NCI-H446 (cell line): ENCODE measurements at regions not wholly inside any gene's neighbourhood (a gene's known extent, or its start where the extent isn't known, plus 50 kb on each side); places are given as distances from the start of the nearest gene placed in this dataset.
"Not testable (repeated sequence)": the region's sequence is repeated elsewhere in the genome, so short reads cannot be mapped to it uniquely, and the experiment has no call there.

Experiments
- DNase-seq, 2 experiments: peaks; one replicate each; lab custom pipeline; 2025; lab: John Stamatoyannopoulos, UW

DNA sequence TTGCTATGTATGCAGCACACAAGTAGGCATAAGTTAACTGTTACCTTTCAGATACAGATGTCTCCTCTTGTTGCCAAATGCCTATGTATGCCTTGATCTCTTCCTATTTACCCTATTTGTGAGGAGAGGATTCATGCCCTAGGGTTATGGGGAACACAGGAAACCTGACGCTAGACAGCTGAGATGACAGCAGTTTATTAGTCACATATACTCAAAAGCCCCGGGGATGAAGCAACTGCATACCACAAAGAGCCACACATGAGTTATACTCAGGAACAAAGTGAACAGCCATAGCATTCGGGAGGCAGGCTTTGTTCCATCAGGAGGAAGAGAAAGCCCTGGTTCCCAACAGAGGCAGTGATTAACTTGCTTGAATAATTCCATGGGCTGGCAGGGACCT is 1011.7 kb upstream of the PCDH7 start:
- no peak for DNase-seq

DNA sequence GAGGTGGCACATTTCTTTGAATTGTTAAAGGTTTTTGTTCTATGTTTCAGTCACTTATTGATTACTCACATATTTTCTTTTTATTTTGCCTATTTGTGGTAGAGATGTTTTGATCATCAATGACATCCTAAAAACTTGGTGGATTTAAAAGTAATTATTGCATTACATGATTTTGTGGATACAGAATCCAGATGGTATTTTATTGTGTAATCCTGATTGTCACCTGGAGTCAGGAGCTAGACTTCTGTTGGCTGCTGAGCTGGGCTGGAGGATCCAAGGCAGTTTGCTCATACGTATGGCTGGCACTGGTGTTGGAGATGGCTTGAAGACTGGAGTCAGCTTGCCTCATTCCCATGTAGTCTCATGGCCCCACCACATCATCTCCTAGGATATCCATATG is 1009.6 kb upstream of the PCDH7 start:
- DNase-seq: no peak

DNA sequence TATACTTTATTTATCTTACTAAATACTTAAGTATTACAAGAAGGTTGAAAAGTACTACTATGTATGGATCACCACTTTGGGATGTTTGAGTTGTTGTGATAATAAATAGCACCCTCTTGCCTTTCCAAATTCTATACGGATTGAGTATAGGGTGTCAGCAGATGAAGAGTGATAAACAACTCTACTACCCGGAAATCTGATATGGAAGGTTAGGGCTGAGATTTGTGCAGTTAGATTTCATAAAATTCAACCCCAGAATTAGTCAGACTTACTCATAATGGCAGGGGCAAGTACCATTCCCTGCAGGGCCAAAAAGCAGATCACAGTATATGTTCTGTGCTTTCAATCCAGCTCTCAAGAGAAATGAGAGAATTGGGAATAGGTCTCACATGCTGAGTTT is 1008.9 kb upstream of the PCDH7 start:
- no peak for DNase-seq

DNA sequence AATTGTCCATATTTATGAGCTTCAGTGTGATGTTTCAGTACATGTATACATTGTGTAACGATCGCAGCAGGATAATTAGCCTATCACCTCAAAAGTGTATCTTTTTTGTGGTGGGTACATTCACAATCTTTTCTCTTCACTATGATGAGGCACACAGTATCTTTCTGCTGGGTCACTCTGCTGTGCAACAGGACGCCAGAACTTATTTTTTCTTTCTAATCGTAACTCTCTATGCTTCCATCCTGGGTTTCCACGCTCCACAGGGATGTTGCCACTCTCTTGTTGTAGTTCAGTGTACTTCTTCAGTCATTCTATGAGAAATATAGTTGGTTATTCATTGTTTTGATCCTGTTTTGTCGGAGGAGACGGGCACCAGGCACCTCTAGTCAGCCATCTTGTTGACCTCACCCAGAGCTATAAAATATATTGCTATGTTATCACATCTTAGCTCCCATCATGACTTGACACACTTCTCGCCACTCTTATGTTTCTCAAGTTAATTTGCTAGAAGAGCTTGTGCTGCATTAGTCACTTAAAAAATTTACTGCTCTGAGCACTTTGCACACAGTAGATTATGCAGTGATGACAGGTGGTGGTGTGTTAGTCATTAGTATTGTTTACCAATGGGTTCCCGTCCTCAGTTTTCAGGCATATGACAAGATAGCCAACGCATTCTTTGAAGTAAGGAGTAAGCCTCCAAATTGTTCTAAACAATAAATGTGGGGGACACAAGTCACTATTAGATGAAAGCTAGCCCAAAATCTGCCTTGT is 1002.7 kb upstream of the PCDH7 start:
- DNase-seq: peak in 1 of 2 experiments; percentile 2

DNA sequence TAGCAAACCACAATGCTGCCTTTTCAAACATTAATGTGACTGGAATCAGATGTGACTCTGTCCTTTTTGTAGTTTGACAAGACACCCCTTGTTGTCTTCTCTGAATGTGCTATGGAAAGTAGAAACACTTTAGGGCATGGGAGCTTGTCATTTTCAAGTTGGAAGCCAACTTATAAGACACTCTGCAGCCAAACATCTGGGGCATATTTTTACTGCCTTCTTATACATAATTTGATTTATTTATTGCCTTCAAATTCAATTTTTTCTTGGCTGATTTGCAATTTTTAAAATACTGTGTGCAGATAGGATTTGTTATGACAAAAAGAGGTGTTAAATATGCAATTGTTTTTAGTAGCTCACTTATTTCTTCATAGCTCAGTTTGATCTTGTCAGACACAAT is 1002.0 kb upstream of the PCDH7 start:
- DNase-seq: no peak

DNA sequence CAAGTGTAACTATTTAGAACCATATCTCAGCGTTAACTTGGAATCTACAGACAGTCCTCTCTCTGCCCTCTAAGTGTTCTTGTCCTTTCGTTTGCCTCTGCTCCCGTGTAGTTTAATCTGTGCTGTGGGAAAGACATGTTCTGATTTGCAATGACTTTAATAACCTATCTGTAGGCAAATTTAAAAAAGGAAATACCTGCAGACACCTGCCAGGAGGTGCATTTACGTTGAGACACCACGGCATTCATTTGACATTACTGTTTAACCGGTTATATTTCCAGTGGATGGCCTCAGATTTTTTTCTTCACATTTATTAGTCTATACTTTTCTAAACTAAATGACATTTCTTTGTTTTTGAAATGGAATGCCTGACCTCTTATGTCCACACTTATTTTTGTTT is 997.9 kb upstream of the PCDH7 start:
- no peak for DNase-seq

DNA sequence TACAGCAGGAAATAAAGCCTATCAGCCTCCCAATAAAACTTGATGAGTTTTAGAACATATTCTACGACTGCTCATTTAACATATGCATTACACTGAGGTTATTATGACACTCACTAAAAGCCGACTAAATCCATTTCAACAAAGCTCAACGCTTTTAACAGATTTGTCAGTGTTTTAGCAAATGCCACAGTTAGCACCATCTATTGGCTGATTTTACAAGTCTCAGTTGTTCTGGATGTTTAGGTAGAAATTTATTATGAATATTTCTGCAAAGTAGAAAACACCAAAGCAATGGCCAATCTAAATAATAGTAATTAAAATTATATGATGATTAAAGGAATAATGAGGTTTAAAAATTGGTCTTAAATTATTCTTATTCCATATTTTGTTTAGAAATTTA is 993.2 kb upstream of the PCDH7 start:
- DNase-seq: peak in 1 of 2 experiments; percentile 7

DNA sequence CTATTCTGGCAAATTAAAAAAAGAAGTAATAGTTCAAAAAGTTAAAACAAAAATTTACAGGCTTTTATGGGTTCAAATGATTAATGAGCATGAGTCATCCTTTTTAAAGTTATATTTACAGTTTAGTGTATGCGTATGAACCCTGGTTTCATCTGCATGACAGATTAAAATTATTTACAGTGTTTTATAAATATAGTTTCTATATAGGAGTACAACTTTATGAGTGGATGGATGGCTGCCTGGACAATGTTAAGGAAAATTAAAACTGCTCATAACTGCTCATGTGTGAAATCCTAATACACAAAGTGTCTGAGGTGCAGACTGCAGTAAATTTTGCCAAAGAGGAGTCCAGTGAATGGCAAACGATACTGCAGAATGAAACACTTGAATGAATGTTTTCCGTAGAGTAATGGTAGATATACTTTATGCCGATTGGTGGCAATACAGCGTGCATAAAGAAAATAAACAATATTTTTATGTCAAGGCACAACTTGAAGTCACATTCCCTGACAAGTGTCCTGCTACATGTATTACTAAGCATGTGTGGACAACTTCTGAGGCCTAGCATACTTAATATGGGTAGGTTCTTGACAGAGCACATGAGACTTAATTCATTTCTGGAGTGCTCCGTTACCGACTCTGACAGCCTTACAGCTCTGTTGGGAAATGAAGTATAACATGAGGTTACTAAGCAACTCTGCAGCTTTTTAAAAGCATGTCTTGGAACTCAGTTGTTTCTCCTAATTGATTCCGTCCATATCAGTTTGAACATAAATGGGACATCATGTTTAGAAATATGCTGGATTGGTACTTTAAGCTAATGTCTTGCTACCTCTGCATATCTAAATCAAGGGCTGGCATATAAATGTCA is 985.6 kb upstream of the PCDH7 start:
- DNase-seq: no peak

DNA sequence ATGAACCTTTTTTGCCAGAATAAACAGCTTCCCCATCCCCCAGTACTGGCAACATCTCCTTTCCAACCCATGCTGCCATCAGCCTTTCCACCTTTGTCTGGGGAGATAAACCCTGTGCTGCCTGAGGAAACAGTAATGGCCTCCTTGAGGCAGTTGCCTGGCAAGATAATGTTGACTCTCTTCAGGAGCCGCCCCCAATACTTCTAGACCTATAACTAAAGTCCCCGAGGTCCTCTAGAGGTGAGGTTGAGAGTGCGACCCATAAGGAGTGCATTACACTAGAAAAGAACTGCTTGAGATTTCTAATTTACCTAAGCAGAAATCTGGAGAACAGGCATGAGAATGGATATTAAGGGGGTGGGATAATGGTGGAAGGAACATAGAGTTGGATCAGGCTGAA is 963.2 kb upstream of the PCDH7 start:
- DNase-seq: no peak

DNA sequence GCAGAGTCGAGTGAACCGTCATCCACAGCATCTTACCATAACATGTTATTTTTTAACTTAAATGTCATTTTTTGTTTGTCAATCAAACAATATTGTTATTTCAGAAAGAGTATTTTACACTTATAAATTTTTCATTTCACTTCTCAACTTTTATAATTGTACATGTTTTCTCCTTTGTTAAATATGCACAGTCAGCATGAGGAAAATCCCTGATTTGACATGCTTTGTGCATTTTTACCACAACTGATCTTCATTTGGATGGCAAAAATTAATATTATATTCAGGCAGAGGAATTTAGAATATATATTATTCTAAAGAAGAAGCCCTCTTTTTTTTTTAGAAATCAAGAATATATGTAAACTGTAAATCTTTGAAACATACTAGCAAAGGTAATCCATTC is 958.0 kb upstream of the PCDH7 start:
- no peak for DNase-seq

DNA sequence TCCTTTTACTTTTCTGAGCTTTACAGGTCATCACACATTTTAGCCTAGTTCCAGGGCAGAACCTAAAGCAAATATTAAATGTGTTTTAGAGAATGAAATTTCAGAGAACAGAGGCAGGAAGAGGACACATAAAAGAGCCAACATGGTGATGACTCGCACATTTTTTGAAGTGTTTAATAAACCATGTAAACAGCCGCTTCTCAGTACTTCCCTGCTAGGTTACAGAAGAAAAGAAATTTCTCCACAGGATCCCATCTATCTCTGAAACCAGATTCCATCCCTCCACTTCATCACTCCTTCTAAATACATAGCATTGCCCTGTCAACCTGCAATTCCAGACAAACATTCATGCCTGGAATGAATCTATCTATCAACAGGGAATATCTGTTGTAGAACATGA is 949.5 kb upstream of the PCDH7 start:
- DNase-seq: no peak

DNA sequence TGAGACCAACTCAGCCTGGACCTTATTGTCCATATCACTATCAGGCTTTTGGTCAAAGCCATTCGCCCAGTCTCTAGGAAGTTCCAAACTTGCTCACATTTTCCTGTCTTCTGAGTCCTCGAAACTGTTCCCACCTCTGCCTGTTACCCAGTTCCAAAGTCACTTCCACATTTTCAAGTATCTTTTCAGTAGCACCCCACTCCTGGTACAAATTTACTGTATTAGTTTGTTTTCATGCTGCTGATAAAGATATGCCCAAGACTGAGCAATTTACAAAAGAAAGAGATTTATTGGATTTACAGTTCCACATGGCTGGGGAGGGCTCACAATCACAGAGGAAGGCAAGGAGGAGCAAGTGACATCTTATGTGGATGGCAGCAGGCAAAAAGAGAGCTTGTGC is 932.0 kb upstream of the PCDH7 start:
- not testable (repeated sequence) for DNase-seq

DNA sequence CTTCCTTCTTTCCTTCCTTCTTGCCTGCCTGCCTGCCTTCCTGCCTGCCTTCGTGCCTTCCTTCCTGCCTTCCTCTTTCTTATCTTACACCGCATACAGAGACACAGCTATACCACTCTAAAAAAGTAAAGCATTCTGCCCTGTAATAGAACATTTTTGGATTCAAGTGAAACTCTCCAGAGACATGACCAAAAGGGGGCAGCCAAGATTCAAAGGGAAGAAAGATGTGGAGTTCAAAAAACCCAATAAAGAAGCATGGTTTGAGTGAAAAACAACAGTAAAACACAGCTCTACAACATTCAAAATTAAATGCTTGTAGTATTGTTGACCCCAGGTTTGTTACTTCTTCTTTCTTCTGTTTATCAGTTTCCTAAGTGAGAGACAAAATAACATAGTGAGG is 914.9 kb upstream of the PCDH7 start:
- DNase-seq: peak; percentile 8 to 32

DNA sequence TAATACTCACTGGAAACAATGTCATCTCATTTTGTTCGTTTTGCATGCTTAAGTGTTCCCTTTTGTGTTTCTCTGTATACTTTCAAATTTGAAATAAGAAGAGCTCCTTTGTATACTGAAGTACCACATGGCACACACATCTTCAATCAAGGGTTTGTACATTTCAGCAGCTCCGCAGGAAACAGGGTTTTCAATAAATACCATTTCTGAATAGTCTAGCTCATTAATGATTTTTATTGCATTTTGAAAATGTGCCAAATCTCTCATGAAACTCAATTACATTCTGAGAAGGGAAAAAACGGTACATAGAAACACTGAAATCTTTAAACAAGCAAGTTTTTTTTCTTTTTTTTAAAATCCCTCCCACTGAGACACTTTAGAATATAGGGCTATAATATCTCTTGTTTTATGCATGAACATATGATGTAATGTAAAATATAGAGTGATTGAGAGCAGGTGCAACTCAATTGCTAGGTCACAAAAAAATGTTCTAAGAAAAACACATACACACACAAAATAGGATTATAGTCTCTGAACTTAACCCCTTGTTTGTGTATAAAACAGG is 914.2 kb upstream of the PCDH7 start:
- no peak for DNase-seq

DNA sequence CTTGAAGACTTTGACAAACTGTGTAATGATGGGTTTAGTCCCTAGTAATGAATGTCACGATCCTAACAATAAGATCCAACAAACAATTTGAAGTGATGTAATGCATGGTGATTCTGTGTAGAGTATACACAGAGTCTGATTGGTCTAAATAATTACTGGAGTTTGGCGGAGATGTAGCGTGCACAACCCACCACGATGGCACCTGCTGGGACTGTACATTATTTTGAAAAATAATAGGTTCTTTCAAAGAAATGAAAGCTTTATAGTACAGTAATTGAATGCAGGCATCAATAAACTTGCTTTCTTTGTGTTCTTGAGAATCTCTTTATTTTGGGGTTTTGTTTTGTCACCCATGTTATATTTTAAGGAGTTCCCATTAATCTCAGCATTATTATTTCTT is 902.2 kb upstream of the PCDH7 start:
- no peak for DNase-seq

DNA sequence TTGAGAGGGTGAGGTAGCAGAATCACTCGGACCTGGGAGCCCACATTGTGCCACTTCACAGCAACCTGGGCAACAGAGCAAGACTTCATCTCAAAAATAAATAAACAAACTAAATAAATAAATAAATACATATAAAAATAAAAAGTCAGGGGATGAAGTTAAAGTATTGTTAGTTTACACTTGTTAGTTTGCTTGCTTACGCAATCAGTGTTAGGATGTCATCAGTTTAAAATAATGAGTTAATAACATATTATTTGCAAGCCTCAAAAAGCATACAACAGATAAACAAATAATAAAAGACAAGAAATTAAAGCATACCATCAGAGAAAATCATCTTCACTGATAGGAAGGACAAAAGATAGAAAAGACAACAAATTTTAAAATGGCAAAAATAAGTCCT is 891.1 kb upstream of the PCDH7 start:
- no peak for DNase-seq

DNA sequence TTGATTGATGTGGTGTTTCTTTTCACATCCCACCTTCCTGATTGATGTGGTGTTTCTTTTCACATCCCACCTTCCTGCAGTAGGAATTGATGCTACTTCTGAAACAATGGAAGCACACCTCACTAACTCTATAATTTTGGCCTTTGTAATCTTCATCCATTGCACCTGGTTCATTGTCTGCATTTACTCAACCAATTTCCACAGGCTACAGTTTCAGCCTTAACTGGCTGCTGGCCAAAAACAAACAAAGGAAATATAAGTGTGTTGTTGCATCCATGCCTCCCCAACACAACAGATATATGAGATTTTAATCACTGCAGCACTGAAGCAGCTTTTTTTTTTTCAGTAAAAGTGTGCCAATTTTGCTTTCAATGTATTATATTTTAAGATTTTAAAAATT is 867.6 kb upstream of the PCDH7 start:
- no peak for DNase-seq

DNA sequence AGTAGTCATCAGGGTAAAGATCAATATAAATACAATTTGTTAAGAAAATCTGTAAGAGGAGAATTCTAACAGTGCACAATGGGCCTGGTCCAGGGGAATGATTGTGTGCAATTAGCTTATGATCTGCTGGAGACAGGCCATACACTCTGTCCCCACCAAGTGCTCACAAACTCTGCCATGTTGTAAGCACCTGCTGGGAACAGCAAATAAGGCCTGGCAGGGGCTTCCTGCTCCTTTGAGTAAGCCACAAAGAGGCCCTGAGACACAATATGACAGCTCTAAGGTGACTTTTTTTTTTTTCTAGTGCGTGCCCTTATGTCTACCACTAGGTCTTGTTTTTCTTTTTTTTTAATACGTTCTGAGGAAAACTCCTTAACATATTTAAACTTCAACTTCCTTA is 866.3 kb upstream of the PCDH7 start:
- no peak for DNase-seq

DNA sequence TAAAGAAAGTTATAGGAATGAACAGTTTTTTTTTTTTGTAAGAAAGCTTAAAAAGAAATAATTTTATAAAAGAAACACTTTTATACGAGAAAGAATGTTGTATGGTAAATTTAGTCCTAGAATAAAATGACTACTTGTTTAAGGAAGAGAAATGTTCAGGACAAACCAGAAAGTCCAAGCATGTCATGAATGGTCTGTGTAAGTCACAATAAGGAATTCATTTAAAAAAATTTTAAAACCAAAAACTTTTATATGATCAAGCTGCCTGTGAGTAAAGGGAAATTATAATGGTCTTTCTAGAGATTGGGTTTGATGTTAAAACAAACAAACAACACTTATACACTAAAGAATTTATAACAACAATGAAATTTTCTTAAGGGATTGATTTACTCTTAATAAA is 858.9 kb upstream of the PCDH7 start:
- DNase-seq: no peak

DNA sequence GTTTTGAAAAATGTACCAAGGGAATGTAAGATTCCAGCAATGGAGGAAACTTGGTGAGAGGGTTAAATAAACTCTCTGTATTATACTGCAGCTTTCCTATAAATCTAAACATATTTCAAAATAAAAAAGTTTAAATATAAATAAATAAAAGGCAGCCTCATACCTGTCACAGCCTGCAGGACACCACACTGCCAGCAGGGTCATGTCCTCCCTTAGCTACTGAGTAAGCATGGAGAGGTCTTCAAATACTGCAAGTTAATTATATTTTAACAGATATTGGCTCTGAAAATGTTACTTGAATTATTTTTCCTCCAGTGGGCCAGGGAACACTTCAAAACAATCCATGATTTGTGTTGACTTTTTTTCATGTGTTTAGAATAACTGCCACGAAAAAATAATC is 852.8 kb upstream of the PCDH7 start:
- no peak for DNase-seq

DNA sequence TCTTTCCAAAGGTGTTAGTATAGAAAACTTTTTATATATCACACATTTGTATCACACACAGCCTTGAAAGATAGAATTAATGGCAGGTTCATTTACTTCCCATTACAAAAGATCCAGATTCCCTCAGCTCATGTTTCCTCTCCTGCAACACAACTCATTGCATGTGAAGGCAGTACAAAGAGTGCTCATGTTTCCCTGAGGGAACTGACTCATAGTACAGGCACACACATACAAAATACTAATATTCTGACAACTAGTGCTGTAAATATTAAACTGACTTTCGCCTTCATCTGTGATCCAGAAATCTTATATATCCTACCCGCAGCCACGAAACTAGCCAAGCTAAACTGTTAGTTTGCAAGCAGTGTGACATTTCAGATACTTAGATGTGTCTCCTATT is 819.8 kb upstream of the PCDH7 start:
- DNase-seq: no peak

DNA sequence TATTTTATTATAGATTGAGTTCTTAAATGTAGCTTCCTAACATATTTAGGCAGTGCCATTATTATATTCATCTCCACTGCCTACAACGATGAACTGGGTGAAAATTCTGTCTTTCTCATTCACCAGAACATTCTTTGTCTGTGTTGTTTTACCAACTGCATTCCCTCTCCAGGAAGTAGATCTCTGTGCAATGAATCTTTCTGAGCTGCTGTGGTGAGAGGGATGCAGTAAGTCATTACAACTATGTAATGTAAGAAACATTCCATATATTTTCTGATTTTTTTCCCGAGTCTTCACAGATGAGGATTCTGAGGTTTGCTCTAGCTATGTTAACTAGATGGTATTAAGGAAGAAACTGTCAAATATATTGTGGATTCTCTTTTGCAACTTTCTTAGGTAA is 811.9 kb upstream of the PCDH7 start:
- no peak for DNase-seq

DNA sequence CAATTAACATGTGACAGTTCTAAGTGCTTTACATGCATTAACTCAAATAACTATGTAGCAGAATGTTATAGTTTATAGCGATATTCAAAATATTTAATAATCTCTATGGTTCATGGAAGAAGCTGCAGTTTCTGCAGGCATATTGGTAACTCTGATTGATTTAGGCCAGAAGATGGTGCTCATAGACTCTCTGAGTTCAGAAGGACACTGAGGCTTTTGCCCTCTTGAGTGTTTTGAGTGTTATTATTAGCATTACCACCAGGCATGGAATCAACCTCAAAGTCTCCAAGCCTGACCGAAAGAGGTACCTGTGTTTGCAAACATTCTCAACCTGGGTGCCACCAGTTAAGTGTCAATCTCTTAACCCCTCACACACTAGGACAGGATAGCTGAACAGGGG is 792.3 kb upstream of the PCDH7 start:
- DNase-seq: no peak
